ENCODE measurements at regions not wholly inside any gene's neighbourhood (a gene's known extent, or its start where the extent isn't known, plus 50 kb on each side); places are given as distances from the start of the nearest gene placed in this dataset.

DNA sequence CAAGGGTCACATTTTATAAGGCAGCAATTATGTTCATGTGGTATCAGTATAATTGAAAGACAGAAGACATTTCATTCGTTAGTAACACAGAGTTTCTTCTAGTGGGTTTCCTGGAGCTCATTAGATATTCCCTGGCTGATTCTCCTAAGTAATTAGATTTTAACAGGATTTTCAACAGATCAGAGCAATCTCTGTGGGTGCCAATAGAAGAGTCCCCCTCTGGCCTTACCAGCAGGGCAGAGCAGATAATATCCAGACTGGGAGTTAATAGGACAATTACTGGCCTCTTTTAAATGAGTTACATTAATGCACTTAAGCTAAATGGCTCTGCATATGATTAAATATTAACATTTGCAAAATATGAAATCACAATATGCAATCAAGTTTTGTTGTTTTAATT is 74.2 kb upstream of the FOXD3 start:
- no peaks in the 10 kb centered on the region for H3K9me3 ChIP-seq (replicated peaks in 1 of 2; ENCODE audit: control insufficient read depth in 1 of 2, insufficient read depth in 1 of 2, low read length in 2 of 2)
- H3K9me3 Mint-ChIP-seq, result peaks cover 0 to 16% (median 0%) of the 10 kb centered on the region in 7 donors
- H3K4me3 Mint-ChIP-seq, result no peak overlapping the region
- H3K4me2 ChIP-seq (replicated peaks; ENCODE audit: extremely low read depth, low read length, poor library complexity, severe bottlenecking), result no peak overlapping the region
- H3K36me3 Mint-ChIP-seq, result no peaks in the 10 kb centered on the region
- no peaks in the 10 kb centered on the region for H3K27me3 ChIP-seq (ENCODE audit: control insufficient read depth in 2 of 2, insufficient read depth in 2 of 2, low read length in 2 of 2)
- no peaks in the 10 kb centered on the region for H3K4me1 Mint-ChIP-seq
- peaks cover 1 to 4% (median 2%) of the 10 kb centered on the region in 3 donors for H3K27me3 Mint-ChIP-seq (ENCODE audit: low read depth in 3 of 3)
- intact Hi-C loops (cut with micrococcal nuclease), result no loop called here
- no peak overlapping the region for H3K9ac ChIP-seq (ENCODE audit: insufficient read depth, low read length, poor library complexity, severe bottlenecking)
- DNase-seq, result no peak
- H3K27ac Mint-ChIP-seq, result no peak overlapping the region
- no peaks in the 10 kb centered on the region for H3K36me3 ChIP-seq (replicated peaks in 1 of 2; ENCODE audit: control insufficient read depth in 1 of 2, insufficient read depth in 2 of 2, low read length in 2 of 2)
- no peak overlapping the region for H2AFZ ChIP-seq (ENCODE audit: insufficient read depth, low read depth, low read length, poor library complexity, severe bottlenecking)
- H3K4me1 ChIP-seq (ENCODE audit: control insufficient read depth in 1 of 2, insufficient read depth in 2 of 2, low read length in 2 of 2), result no peaks in the 10 kb centered on the region
- H3K79me2 ChIP-seq (ENCODE audit: insufficient read depth, low read length), result no peaks in the 10 kb centered on the region
- TF ChIP-seq, protein P1, sequence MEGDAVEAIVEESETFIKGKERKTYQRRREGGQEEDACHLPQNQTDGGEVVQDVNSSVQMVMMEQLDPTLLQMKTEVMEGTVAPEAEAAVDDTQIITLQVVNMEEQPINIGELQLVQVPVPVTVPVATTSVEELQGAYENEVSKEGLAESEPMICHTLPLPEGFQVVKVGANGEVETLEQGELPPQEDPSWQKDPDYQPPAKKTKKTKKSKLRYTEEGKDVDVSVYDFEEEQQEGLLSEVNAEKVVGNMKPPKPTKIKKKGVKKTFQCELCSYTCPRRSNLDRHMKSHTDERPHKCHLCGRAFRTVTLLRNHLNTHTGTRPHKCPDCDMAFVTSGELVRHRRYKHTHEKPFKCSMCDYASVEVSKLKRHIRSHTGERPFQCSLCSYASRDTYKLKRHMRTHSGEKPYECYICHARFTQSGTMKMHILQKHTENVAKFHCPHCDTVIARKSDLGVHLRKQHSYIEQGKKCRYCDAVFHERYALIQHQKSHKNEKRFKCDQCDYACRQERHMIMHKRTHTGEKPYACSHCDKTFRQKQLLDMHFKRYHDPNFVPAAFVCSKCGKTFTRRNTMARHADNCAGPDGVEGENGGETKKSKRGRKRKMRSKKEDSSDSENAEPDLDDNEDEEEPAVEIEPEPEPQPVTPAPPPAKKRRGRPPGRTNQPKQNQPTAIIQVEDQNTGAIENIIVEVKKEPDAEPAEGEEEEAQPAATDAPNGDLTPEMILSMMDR (IDR thresholded peaks at IDR 0.05), result no peak
- H3K4me3 ChIP-seq (replicated peaks in 1 of 3; ENCODE audit: low read depth in 2 of 3, low read length in 3 of 3), result no peak overlapping the region
- no peaks in the 10 kb centered on the region for H4K20me1 ChIP-seq (ENCODE audit: insufficient read depth, low read length)
- WGBS (ENCODE audit: insufficient coverage), result no CpG with 5 or more reads among the region's 1 CpG
- no peak overlapping the region for H3K27ac ChIP-seq (ENCODE audit: low read depth in 1 of 2, low read length in 2 of 2)

DNA sequence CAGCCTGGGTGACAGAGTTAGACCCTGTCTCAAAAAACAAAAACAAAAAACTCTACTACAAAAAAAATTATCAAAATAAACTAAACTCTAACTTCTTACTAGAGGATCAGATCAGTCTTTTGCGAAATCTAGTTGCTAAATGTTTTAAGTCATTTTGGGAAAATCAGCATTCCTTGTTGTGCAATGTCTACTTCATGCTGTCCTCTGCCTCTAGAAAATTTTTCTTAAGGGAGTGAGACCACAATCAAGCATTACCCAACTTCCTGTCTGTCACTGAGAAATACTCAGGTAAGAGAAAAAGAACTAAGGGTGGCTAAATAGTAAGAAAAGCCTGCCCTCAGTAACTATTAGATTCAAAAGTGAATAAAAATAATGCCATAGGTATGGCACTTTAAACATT is 67.2 kb upstream of the FOXD3 start:
- no peak overlapping the region for H3K27ac ChIP-seq (ENCODE audit: low read depth in 1 of 2, low read length in 2 of 2)
- no peak overlapping the region for H3K4me2 ChIP-seq (replicated peaks; ENCODE audit: extremely low read depth, low read length, poor library complexity, severe bottlenecking)
- peaks cover 0 to 4% (median 1%) of the 10 kb centered on the region in 3 donors for H3K27me3 Mint-ChIP-seq (ENCODE audit: low read depth in 3 of 3)
- no peaks in the 10 kb centered on the region for H4K20me1 ChIP-seq (ENCODE audit: insufficient read depth, low read length)
- H3K4me3 Mint-ChIP-seq, result no peak overlapping the region
- H3K4me1 Mint-ChIP-seq, result peaks cover 5% of the 10 kb centered on the region
- H3K4me3 ChIP-seq (replicated peaks in 1 of 3; ENCODE audit: low read depth in 2 of 3, low read length in 3 of 3), result no peak overlapping the region
- H3K79me2 ChIP-seq (ENCODE audit: insufficient read depth, low read length), result no peaks in the 10 kb centered on the region
- TF ChIP-seq, protein P1 (IDR thresholded peaks at IDR 0.05), result no peak
- H3K9me3 Mint-ChIP-seq, result peaks cover 0 to 5% (median 0%) of the 10 kb centered on the region in 7 donors
- no peak overlapping the region for H3K27ac Mint-ChIP-seq
- no peak overlapping the region for H3K9ac ChIP-seq (ENCODE audit: insufficient read depth, low read length, poor library complexity, severe bottlenecking)
- H2AFZ ChIP-seq (ENCODE audit: insufficient read depth, low read depth, low read length, poor library complexity, severe bottlenecking), result no peak overlapping the region
- WGBS (ENCODE audit: insufficient coverage), result no CpG with 5 or more reads among the region's 1 CpG
- no peaks in the 10 kb centered on the region for H3K27me3 ChIP-seq (ENCODE audit: control insufficient read depth in 2 of 2, insufficient read depth in 2 of 2, low read length in 2 of 2)
- H3K9me3 ChIP-seq (replicated peaks in 1 of 2; ENCODE audit: control insufficient read depth in 1 of 2, insufficient read depth in 1 of 2, low read length in 2 of 2), result no peaks in the 10 kb centered on the region
- no peak for DNase-seq
- no peaks in the 10 kb centered on the region for H3K36me3 ChIP-seq (replicated peaks in 1 of 2; ENCODE audit: control insufficient read depth in 1 of 2, insufficient read depth in 2 of 2, low read length in 2 of 2)
- intact Hi-C loops (cut with micrococcal nuclease), result no loop called here
- no peaks in the 10 kb centered on the region for H3K36me3 Mint-ChIP-seq
- H3K4me1 ChIP-seq (ENCODE audit: control insufficient read depth in 1 of 2, insufficient read depth in 2 of 2, low read length in 2 of 2), result no peaks in the 10 kb centered on the region

All from CD14-positive monocyte (primary cell).